K562 (cell line): ENCODE measurements at regions not wholly inside any gene's neighbourhood (a gene's known extent, or its start where the extent isn't known, plus 50 kb on each side); places are given as distances from the start of the nearest gene placed in this dataset.

ENCODE experiments used
- ATAC-seq: fragments of 200-7000 bp; cut with Tn5 transposase; 3 replicates; pipeline ENCODE4 v1.9.1; 2020; ENCODE audit warnings: moderate library complexity
- BruUV-seq: library from RNA; stranded (reverse); fragments of 400-500 nt; replicated peaks from 2 replicates; lab custom pipeline; 2021; lab: Mats Ljungman, UMichigan
- CTCF ChIA-PET: fragments of 300-600 bp; formaldehyde crosslinking; extraction: SDS; loops from one replicate; lab custom pipeline; 2021; ENCODE audit warnings: low intra/inter-chr PET ratio; lab: Yijun Ruan, JAX
- POLR2A ChIA-PET: fragments of 300-600, 350-650 bp; sonication (Branson Sonifier 250); formaldehyde crosslinking; extraction: SDS; loops from one replicate; lab custom pipeline; 2021; ENCODE audit warnings: antibody characterized with exemption, inconsistent platforms; lab: Yijun Ruan, JAX
- DNase-seq, 4 experiments: peaks; one replicate each; pipeline versions ENCODE4 v3.0.0 to v3.0.0-alpha.2; 2011 to 2018; ENCODE audit warnings: low spot score in 3 of 4, mixed read lengths in 3 of 4; ENCODE audit errors: extremely low read depth in 1 of 4
- FAIRE-seq: peaks from 2 replicates; lab custom pipeline; 2011; peaks lifted over from hg19 to GRCh38; lab: Jason Lieb, UNC
- H2AFZ ChIP-seq: 2 replicates; pipeline ENCODE4 v1.6.0; 2011; ENCODE audit warnings: low read depth, low read length, control low read depth, inconsistent platforms
- H3K27ac ChIP-seq: fragments of 200-600 bp; 3 replicates; pipeline ENCODE4 v1.8.0; 2011; ENCODE audit warnings: low read depth, mild to moderate bottlenecking, control low read depth, inconsistent platforms, low read length, moderate library complexity, mixed read lengths; ENCODE audit errors: extremely low read depth
- H3K27me3 ChIP-seq, 2 experiments: fragments of 300-600 bp in 1 of 2; 2 replicates in 1 of 2; 3 replicates in 1 of 2; pipeline versions ENCODE4 v1.6.0 to v1.8.0; 2011; ENCODE audit warnings: inconsistent platforms in 2 of 2, low read length in 2 of 2, mild to moderate bottlenecking in 1 of 2, mixed read lengths in 1 of 2, moderate library complexity in 1 of 2; ENCODE audit not compliant: control insufficient read depth in 2 of 2, insufficient read depth in 2 of 2
- H3K36me3 ChIP-seq: fragments of 300-600 bp; 3 replicates; pipeline ENCODE4 v1.8.0; 2011; ENCODE audit warnings: mild to moderate bottlenecking, low read length, inconsistent platforms; ENCODE audit not compliant: control insufficient read depth, insufficient read depth
- H3K4me1 ChIP-seq, 2 experiments: fragments of 200-600 bp in 1 of 2; replicated peaks in 1 of 2; 2 replicates in 1 of 2; 3 replicates in 1 of 2; pipeline versions ENCODE4 v1.5.1 to v1.8.0; 2011; ENCODE audit warnings: inconsistent platforms in 2 of 2, low read length in 2 of 2, mild to moderate bottlenecking in 1 of 2, mixed read lengths in 1 of 2, moderate library complexity in 1 of 2; ENCODE audit not compliant: control insufficient read depth in 2 of 2, insufficient read depth in 2 of 2
- H3K4me2 ChIP-seq: 2 replicates; pipeline ENCODE4 v1.6.1; 2011; ENCODE audit warnings: low read length, control low read depth, inconsistent platforms, mixed read lengths; ENCODE audit not compliant: insufficient read depth
- H3K4me3 ChIP-seq: fragments of 200-600 bp; sonication (generic), shearing (Covaris generic); 2 replicates; pipeline ENCODE4 v1.5.1; 2016; ENCODE audit warnings: control low read depth, inconsistent platforms
- H3K79me2 ChIP-seq: fragments of 200-600 bp; 3 replicates; pipeline ENCODE4 v1.8.0; 2011; ENCODE audit warnings: low read length, inconsistent platforms; ENCODE audit not compliant: control insufficient read depth, insufficient read depth
- H3K9ac ChIP-seq, 2 experiments: 2 replicates each; pipeline versions ENCODE4 v1.6.0 to v1.6.1; 2011; ENCODE audit warnings: low read depth in 2 of 2, low read length in 2 of 2, control low read depth in 1 of 2, inconsistent platforms in 1 of 2, mild to moderate bottlenecking in 1 of 2, mixed read lengths in 1 of 2; ENCODE audit not compliant: insufficient read depth in 1 of 2
- H3K9me1 ChIP-seq: one replicate; pipeline ENCODE4 v1.6.0; 2011; ENCODE audit warnings: inconsistent platforms, mild to moderate bottlenecking, low read length, moderate library complexity; ENCODE audit not compliant: control insufficient read depth, insufficient read depth
- H3K9me3 ChIP-seq: replicated peaks from 2 replicates; pipeline ENCODE4 v1.5.1; 2011; ENCODE audit warnings: low read depth, low read length, inconsistent platforms; ENCODE audit not compliant: control insufficient read depth, insufficient read depth
- H4K20me1 ChIP-seq: replicated peaks from 2 replicates; pipeline ENCODE4 v1.6.1; 2011; ENCODE audit warnings: low read length, inconsistent platforms, mixed read lengths; ENCODE audit not compliant: control insufficient read depth, insufficient read depth
- CCNT2 ChIP-seq: IDR thresholded peaks from 2 replicates; pipeline ENCODE4 v1.6.1; 2011; ENCODE audit warnings: borderline replicate concordance, low read depth, mild to moderate bottlenecking, moderate library complexity, mixed read lengths, low read length; ENCODE audit not compliant: insufficient read length; ENCODE audit errors: extremely low read depth
- CREBBP ChIP-seq: IDR thresholded peaks from one replicate; pipeline ENCODE4 v1.6.1; 2012; ENCODE audit warnings: low read depth, mild to moderate bottlenecking, control low read depth, inconsistent platforms, low read length
- GTF2A2 ChIP-seq: IDR thresholded peaks from 2 replicates; pipeline ENCODE4 v1.6.1; 2016; ENCODE audit warnings: mild to moderate bottlenecking, missing genetic modification characterization, missing compliant biosample characterization
- HIVEP1 ChIP-seq: fragments of 250-450 bp; sonication (Bioruptor Pico); IDR thresholded peaks from 2 replicates; pipeline ENCODE4 v1.4.0; 2020; ENCODE audit warnings: mild to moderate bottlenecking
- HMGN3 ChIP-seq: IDR thresholded peaks from 2 replicates; pipeline ENCODE4 v1.6.1; 2011; ENCODE audit warnings: borderline replicate concordance, low read depth, mild to moderate bottlenecking, mixed read lengths, low read length; ENCODE audit not compliant: insufficient read length; ENCODE audit errors: extremely low read depth
- HNRNPUL1 ChIP-seq: fragments of 200-400 bp; formaldehyde crosslinking; IDR thresholded peaks from 2 replicates; pipeline ENCODE4 v1.6.1; 2017; ENCODE audit warnings: low read length
- TARDBP ChIP-seq: fragments of 450-650 bp; IDR thresholded peaks from 2 replicates; pipeline ENCODE4 v1.6.1; 2016
- WHSC1 ChIP-seq: IDR thresholded peaks from one replicate; pipeline ENCODE4 v1.6.1; 2012; ENCODE audit warnings: low read length, control low read depth, inconsistent platforms
- ZBED1 ChIP-seq: IDR thresholded peaks from 2 replicates; pipeline ENCODE4 v1.6.1; 2014
- ZC3H8 ChIP-seq: fragments of 450-650 bp; IDR thresholded peaks from 2 replicates; pipeline ENCODE4 v1.6.1; 2017
- ZNF165 ChIP-seq: fragments of 250-450 bp; sonication (Bioruptor Pico); IDR thresholded peaks from 2 replicates; pipeline ENCODE4 v1.4.0; 2020; ENCODE audit warnings: borderline replicate concordance
- WGBS: fragments of 100-300 bp; shearing (Covaris generic); methylation state at CpG from one replicate; pipeline ENCODE4 v1.1.6; 2016; ENCODE audit warnings: low coverage, mixed read lengths; ENCODE audit not compliant: insufficient coverage; ENCODE audit errors: missing lambda C conversion rate; 5-methylcytosine and 5-hydroxymethylcytosine counted together
- in situ Hi-C: fragments of 300-500 bp; cut with MboI; formaldehyde crosslinking; loops from 4 replicates; pipeline ENCODE4 v1.15.0; 2018; ENCODE audit warnings: inconsistent platforms, mixed read lengths
- intact Hi-C: fragments of 100-400 bp; cut with micrococcal nuclease; formaldehyde crosslinking; loops from 2 replicates; pipeline ENCODE4 v1.14.2; 2022
- TF ChIP-seq, protein P1 (sequence below), 3 experiments: fragments of 200-800 bp in 1 of 3; sonication (Bioruptor generic) in 1 of 3; sonication (generic) in 1 of 3; formaldehyde crosslinking in 1 of 3; IDR thresholded peaks; 2 replicates each; pipeline versions ENCODE4 v1.6.1 to v1.8.0; 2016 to 2022; ENCODE audit warnings: mild to moderate bottlenecking in 2 of 3, missing compliant biosample characterization in 2 of 3, missing genetic modification characterization in 2 of 3, missing genetic modification reagents in 1 of 3
- TF ChIP-seq, protein P2 (sequence below): fragments of 150-350 bp; conservative IDR thresholded peaks from 2 replicates; pipeline ENCODE4 v1.6.1; 2014; ENCODE audit warnings: low read length
- TF ChIP-seq, protein P3 (sequence below): fragments of 450-650 bp; formaldehyde crosslinking; IDR thresholded peaks from 2 replicates; pipeline ENCODE4 v1.4.0; 2020; ENCODE audit warnings: mild to moderate bottlenecking, mixed read lengths
- TF ChIP-seq, protein P4 (sequence below), 2 experiments: fragments of 450-650 bp; conservative IDR thresholded peaks; 2 replicates each; pipeline ENCODE4 v1.6.1; 2017; ENCODE audit warnings: mild to moderate bottlenecking in 2 of 2, moderate library complexity in 2 of 2

GRCh38 chr14:105938055-105938863, 411.9 kb downstream of the TMEM121 start:
- Histone ChIP-seq H4K20me1 (no peaks in the 10 kb centered on the region), H2AFZ (no peak overlapping the region), H3K9ac (no peak overlapping the region), H3K9me3 (no peaks in the 10 kb centered on the region), H3K4me3 (no peak overlapping the region), H3K27me3 (no peaks in the 10 kb centered on the region), H3K4me1 (no peaks in the 10 kb centered on the region), H3K27ac (no peak overlapping the region), H3K79me2 (no peaks in the 10 kb centered on the region), H3K36me3 (no peaks in the 10 kb centered on the region), H3K9me1 (no peaks in the 10 kb centered on the region), H3K4me2 (no peak overlapping the region)
- no peak for TF ChIP-seq WHSC1
- no peak for TF ChIP-seq HIVEP1 (CRISPR knock-in tag)
- TF ChIP-seq, protein P1, sequence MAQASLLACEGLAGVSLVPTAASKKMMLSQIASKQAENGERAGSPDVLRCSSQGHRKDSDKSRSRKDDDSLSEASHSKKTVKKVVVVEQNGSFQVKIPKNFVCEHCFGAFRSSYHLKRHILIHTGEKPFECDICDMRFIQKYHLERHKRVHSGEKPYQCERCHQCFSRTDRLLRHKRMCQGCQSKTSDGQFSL (CRISPR knock-in tag; IDR thresholded peaks at IDR 0.05), result no peak
- TF ChIP-seq, protein P1 (tag; IDR thresholded peaks at IDR 0.05), result no peak
- TF ChIP-seq HMGN3, result no peak
- TF ChIP-seq ZC3H8, result no peak
- TF ChIP-seq, protein P2, sequence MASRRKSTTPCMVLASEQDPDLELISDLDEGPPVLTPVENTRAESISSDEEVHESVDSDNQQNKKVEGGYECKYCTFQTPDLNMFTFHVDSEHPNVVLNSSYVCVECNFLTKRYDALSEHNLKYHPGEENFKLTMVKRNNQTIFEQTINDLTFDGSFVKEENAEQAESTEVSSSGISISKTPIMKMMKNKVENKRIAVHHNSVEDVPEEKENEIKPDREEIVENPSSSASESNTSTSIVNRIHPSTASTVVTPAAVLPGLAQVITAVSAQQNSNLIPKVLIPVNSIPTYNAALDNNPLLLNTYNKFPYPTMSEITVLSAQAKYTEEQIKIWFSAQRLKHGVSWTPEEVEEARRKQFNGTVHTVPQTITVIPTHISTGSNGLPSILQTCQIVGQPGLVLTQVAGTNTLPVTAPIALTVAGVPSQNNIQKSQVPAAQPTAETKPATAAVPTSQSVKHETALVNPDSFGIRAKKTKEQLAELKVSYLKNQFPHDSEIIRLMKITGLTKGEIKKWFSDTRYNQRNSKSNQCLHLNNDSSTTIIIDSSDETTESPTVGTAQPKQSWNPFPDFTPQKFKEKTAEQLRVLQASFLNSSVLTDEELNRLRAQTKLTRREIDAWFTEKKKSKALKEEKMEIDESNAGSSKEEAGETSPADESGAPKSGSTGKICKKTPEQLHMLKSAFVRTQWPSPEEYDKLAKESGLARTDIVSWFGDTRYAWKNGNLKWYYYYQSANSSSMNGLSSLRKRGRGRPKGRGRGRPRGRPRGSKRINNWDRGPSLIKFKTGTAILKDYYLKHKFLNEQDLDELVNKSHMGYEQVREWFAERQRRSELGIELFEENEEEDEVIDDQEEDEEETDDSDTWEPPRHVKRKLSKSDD, result no peak
- TF ChIP-seq CCNT2, result no peak
- no peak for TF ChIP-seq TARDBP
- TF ChIP-seq, protein P3, sequence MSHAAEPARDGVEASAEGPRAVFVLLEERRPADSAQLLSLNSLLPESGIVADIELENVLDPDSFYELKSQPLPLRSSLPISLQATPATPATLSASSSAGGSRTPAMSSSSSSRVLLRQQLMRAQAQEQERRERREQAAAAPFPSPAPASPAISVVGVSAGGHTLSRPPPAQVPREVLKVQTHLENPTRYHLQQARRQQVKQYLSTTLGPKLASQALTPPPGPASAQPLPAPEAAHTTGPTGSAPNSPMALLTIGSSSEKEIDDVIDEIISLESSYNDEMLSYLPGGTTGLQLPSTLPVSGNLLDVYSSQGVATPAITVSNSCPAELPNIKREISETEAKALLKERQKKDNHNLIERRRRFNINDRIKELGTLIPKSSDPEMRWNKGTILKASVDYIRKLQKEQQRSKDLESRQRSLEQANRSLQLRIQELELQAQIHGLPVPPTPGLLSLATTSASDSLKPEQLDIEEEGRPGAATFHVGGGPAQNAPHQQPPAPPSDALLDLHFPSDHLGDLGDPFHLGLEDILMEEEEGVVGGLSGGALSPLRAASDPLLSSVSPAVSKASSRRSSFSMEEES, result no peak
- TF ChIP-seq GTF2A2 (tag), result no peak
- no peak for TF ChIP-seq ZBED1
- TF ChIP-seq, protein P4, sequence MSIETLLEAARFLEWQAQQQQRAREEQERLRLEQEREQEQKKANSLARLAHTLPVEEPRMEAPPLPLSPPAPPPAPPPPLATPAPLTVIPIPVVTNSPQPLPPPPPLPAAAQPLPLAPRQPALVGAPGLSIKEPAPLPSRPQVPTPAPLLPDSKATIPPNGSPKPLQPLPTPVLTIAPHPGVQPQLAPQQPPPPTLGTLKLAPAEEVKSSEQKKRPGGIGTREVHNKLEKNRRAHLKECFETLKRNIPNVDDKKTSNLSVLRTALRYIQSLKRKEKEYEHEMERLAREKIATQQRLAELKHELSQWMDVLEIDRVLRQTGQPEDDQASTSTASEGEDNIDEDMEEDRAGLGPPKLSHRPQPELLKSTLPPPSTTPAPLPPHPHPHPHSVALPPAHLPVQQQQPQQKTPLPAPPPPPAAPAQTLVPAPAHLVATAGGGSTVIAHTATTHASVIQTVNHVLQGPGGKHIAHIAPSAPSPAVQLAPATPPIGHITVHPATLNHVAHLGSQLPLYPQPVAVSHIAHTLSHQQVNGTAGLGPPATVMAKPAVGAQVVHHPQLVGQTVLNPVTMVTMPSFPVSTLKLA (conservative IDR thresholded peaks at IDR 0.05), result no peak
- TF ChIP-seq CREBBP, result no peak
- TF ChIP-seq HNRNPUL1, result no peak
- no peak for TF ChIP-seq ZNF165
- ATAC-seq (no peak), FAIRE-seq (no peak), DNase-seq (no peak)
- BruUV-seq, result no TSS peak
- intact Hi-C loops (no loop called here), in situ Hi-C loops (no loop called here)
- ChIA-PET CTCF (no interaction called here), POLR2A (no interaction called here)
- WGBS, result under 1% methylated on average over 16 of the region's 17 CpGs
